Common myeloid progenitor, CD34-positive (primary cell): ENCODE measurements at regions not wholly inside any gene's neighbourhood (a gene's known extent, or its start where the extent isn't known, plus 50 kb on each side); places are given as distances from the start of the nearest gene placed in this dataset.

Source experiments
- CTCF ChIA-PET: fragments of 350-600 bp; sonication (Branson Sonifier 250); formaldehyde crosslinking; loops from one replicate; lab custom pipeline; 2021; ENCODE audit warnings: antibody characterized with exemption; lab: Charles Lee
- POLR2A ChIA-PET: fragments of 350-600 bp; sonication (Branson Sonifier 250); formaldehyde crosslinking; loops from one replicate; lab custom pipeline; 2021; ENCODE audit warnings: antibody characterized with exemption; lab: Charles Lee
- DNase-seq, 3 donors: peaks; one replicate each; pipeline versions ENCODE4 v3.0.0 to v3.0.0-alpha.2; 2013
- H3K27ac ChIP-seq, 2 experiments: 1 replicate in 1 of 2; 2 replicates in 1 of 2; pipeline ENCODE4 v1.7.0; 2013; ENCODE audit warnings: inconsistent platforms in 2 of 2, low read length in 2 of 2, mild to moderate bottlenecking in 2 of 2, low read depth in 1 of 2, moderate library complexity in 1 of 2; ENCODE audit not compliant: severe bottlenecking in 2 of 2, insufficient read depth in 1 of 2, poor library complexity in 1 of 2
- H3K27me3 ChIP-seq, 5 experiments: replicated peaks in 2 of 5; 1 replicate in 3 of 5; 2 replicates in 2 of 5; pipeline versions ENCODE4 v1.6.1 to v1.7.0; 2013; ENCODE audit warnings: low read length in 4 of 5, mild to moderate bottlenecking in 2 of 5, moderate library complexity in 2 of 5, inconsistent platforms in 1 of 5; ENCODE audit not compliant: insufficient read depth in 5 of 5, control insufficient read depth in 4 of 5
- H3K36me3 ChIP-seq, 4 experiments: 1 replicate in 2 of 4; 2 replicates in 2 of 4; pipeline versions ENCODE4 v1.6.1 to v1.7.0; 2013; ENCODE audit warnings: low read length in 3 of 4, control low read depth in 1 of 4, mild to moderate bottlenecking in 1 of 4; ENCODE audit not compliant: control insufficient read depth in 4 of 4, insufficient read depth in 4 of 4
- H3K4me1 ChIP-seq, 4 experiments: 1 replicate in 3 of 4; 2 replicates in 1 of 4; pipeline versions ENCODE4 v1.6.1 to v1.7.1; 2013; ENCODE audit warnings: low read length in 3 of 4, mild to moderate bottlenecking in 3 of 4, control low read depth in 1 of 4, inconsistent platforms in 1 of 4, moderate library complexity in 1 of 4; ENCODE audit not compliant: control insufficient read depth in 4 of 4, insufficient read depth in 4 of 4; ENCODE audit errors: control extremely low read depth in 1 of 4
- H3K4me3 ChIP-seq, 7 experiments: 1 replicate in 4 of 7; 2 replicates in 3 of 7; pipeline versions ENCODE4 v1.5.1 to v1.7.0; 2013; ENCODE audit warnings: mild to moderate bottlenecking in 7 of 7, low read length in 6 of 7, moderate library complexity in 6 of 7, inconsistent platforms in 2 of 7, low read depth in 2 of 7, control low read depth in 1 of 7; ENCODE audit not compliant: insufficient read depth in 4 of 7, control insufficient read depth in 1 of 7; ENCODE audit errors: extremely low read depth in 1 of 7
- H3K9me3 ChIP-seq, 5 experiments: 1 replicate in 4 of 5; 2 replicates in 1 of 5; pipeline versions ENCODE4 v1.6.1 to v1.7.1; 2013; ENCODE audit warnings: low read length in 4 of 5, mild to moderate bottlenecking in 2 of 5, inconsistent platforms in 1 of 5, low read depth in 1 of 5, moderate library complexity in 1 of 5; ENCODE audit not compliant: control insufficient read depth in 4 of 5, insufficient read depth in 2 of 5; ENCODE audit errors: control extremely low read depth in 1 of 5
- WGBS: methylation state at CpG from one replicate; pipeline ENCODE4 v1.1.5; 2013; ENCODE audit not compliant: insufficient coverage; 5-methylcytosine and 5-hydroxymethylcytosine counted together

DNA sequence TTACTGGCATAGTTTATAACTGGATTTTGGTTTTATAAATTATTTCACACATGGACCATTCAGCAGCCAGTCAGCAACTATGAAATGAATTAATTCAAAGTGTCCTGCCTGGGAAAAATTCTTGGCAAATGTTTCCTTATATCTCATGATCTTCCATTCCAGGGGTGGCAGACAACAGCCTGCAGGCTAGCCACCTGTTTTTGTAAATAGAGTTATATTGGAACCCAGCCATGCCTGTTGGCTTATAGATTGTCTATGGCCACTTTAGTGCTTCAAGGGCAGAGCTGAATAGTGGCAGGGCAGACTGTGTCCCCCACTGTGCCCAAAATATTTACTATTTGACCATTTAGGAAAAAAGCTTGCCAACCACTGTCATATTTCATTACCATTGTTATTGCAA is 613.7 kb downstream of the TMEM114 start:
- H3K27me3 ChIP-seq, result no peaks in the 10 kb centered on the region
- H3K4me3 ChIP-seq, result no peak overlapping the region
- no peak overlapping the region for H3K27ac ChIP-seq
- CTCF ChIA-PET, result no interaction called here
- POLR2A ChIA-PET, result no interaction called here
- H3K4me1 ChIP-seq, result no peaks in the 10 kb centered on the region
- H3K36me3 ChIP-seq, result no peaks in the 10 kb centered on the region
- no peaks in the 10 kb centered on the region for H3K9me3 ChIP-seq
- no peak for DNase-seq

- POLR2A ChIA-PET, result no interaction called here
- 100% methylated on average over 1 of the region's 5 CpGs for WGBS
- CTCF ChIA-PET, result no interaction called here
- Histone ChIP-seq H3K36me3 (no peaks in the 10 kb centered on the region), H3K27me3 (no peaks in the 10 kb centered on the region), H3K4me3 (no peak overlapping the region), H3K27ac (no peak overlapping the region), H3K9me3 (no peaks in the 10 kb centered on the region), H3K4me1 (no peaks in the 10 kb centered on the region)
- no peak for DNase-seq
These were observed 614.2 kb downstream of the TMEM114 start for GRCh38 chr16:7976125-7976524.

- no peak overlapping the region for H3K27ac ChIP-seq
- no peak overlapping the region for H3K4me3 ChIP-seq
- no peaks in the 10 kb centered on the region for H3K4me1 ChIP-seq
- POLR2A ChIA-PET, result no interaction called here
- no peak for DNase-seq
- WGBS, result 100% methylated on average over 1 of the region's 4 CpGs
- H3K9me3 ChIP-seq, result no peaks in the 10 kb centered on the region
- CTCF ChIA-PET, result no interaction called here
- no peaks in the 10 kb centered on the region for H3K27me3 ChIP-seq
- H3K36me3 ChIP-seq, result no peaks in the 10 kb centered on the region
These were observed 622.3 kb downstream of the TMEM114 start for GRCh38 chr16:7967996-7968509.

- Histone ChIP-seq H3K4me3 (no peak overlapping the region), H3K27ac (no peak overlapping the region), H3K27me3 (no peaks in the 10 kb centered on the region), H3K9me3 (no peaks in the 10 kb centered on the region), H3K36me3 (no peaks in the 10 kb centered on the region), H3K4me1 (no peaks in the 10 kb centered on the region)
- no peak for DNase-seq
- ChIA-PET CTCF (interaction anchor here (0.6 kb wide), 1 partner anchor 100 kb away, joined by 3 read pairs; no protein-coding TSS in a partner anchor), POLR2A (no interaction called here)
- 75% methylated on average over 2 of the region's 5 CpGs for WGBS
These were observed 625.6 kb downstream of the TMEM114 start for GRCh38 chr16:7964744-7965143.

DNA sequence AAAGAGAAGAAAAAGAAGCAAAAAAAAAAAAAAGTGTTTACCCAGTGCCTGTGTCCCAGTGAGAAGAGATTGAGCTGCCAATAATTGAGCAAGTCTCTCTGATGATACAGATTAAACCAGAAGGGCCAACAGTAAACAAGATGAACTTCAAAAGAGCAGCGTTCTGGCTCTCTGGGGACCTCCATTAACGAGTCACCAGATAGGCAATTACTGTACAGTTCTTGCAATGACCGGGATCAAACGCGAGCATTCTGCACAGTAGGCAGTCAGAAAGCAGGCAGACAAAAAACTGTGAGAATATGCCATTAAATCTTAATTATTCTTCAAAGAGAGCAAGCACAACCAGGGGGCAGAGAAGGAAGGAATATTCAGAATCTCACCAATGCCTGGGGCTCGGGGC is 626.1 kb downstream of the TMEM114 start:
- H3K27me3 ChIP-seq, result no peaks in the 10 kb centered on the region
- no peaks in the 10 kb centered on the region for H3K36me3 ChIP-seq
- WGBS, result 82% methylated on average over 6 of the region's 6 CpGs
- H3K4me1 ChIP-seq, result no peaks in the 10 kb centered on the region
- H3K9me3 ChIP-seq, result no peaks in the 10 kb centered on the region
- POLR2A ChIA-PET, result no interaction called here
- H3K27ac ChIP-seq, result no peak overlapping the region
- no peak for DNase-seq
- H3K4me3 ChIP-seq, result no peak overlapping the region
- CTCF ChIA-PET, result no interaction called here

DNA sequence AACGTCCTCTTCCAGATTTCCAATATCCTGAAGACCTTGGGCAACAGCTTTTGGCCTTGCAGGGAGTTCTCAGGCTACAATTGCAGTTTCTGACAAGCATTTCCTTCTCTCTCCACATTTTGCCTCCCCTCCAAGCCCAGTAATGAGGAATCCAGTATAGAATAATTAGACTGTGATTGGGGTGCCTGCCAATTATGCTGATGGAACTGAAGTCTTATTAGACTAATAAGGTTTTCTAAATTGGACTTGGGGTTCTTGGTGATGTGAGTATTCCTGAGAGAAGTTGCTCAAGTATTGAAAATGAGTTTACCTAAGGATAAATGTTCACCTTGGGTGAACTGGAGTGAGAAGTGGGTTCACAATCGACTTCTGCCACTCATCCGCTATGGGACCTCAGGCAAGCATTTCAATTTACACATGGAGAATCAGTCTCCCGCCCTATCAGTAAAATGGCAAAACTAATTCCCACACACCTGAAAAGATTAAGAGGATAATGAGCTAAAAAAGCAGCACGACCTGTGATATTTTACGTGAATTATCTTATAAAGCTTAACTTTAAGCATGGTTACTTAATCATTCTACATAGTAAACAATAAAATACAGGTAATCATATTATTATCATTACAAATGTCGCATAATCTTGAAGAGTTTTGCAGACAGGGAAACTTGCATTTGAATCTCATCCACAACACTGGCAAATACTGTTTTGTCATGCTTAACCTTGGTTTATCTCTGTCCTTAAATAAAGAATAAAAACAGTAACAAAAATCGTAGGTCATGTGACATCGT is 628.0 kb downstream of the TMEM114 start:
- Histone ChIP-seq H3K27me3 (no peaks in the 10 kb centered on the region), H3K36me3 (no peaks in the 10 kb centered on the region), H3K27ac (no peak overlapping the region), H3K9me3 (no peaks in the 10 kb centered on the region), H3K4me3 (no peak overlapping the region), H3K4me1 (no peaks in the 10 kb centered on the region)
- ChIA-PET CTCF (no interaction called here), POLR2A (no interaction called here)
- 100% methylated on average over 1 of the region's 9 CpGs for WGBS
- no peak for DNase-seq

- CTCF ChIA-PET, result no interaction called here
- no peak overlapping the region for H3K4me3 ChIP-seq
- no peak for DNase-seq
- no peaks in the 10 kb centered on the region for H3K4me1 ChIP-seq
- H3K27me3 ChIP-seq, result no peaks in the 10 kb centered on the region
- POLR2A ChIA-PET, result interaction anchor here (0.6 kb wide), 1 partner anchor 234 kb away, joined by 4 read pairs; no protein-coding TSS in a partner anchor
- H3K9me3 ChIP-seq, result no peaks in the 10 kb centered on the region
- H3K36me3 ChIP-seq, result no peaks in the 10 kb centered on the region
- H3K27ac ChIP-seq, result no peak overlapping the region
- WGBS, result 80% methylated on average over 1 of the region's 3 CpGs
These were observed 624.5 kb downstream of the RBFOX1 start for GRCh38 chr16:7957151-7957550.
